ENCODE measurements at regions not wholly inside any gene's neighbourhood (a gene's known extent, or its start where the extent isn't known, plus 50 kb on each side); places are given as distances from the start of the nearest gene placed in this dataset.
"Not testable (repeated sequence)": the region's sequence is repeated elsewhere in the genome, so short reads cannot be mapped to it uniquely, and the experiment has no call there.

DNA sequence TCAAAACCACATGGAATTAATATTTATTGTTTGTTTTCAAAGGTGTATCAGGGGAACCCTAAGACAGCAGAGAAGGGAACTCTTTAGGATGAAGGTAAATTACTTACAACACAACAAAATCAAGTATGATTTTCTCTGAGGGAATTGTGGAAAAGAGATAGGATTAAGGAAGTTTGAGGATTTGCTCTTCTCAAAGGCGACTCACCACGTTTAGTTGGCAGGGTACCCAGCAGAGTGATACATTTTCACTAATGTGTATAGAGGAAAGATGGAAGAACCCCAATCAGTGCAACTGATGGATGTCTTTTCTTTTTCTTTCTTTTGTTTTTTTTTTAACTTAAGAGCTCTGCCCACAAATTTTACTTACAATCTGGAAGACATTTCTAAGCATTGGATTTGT lies 499.2 kb downstream of the CCER1 start:
- no peaks in the 10 kb centered on the region for H3K27me3 ChIP-seq
- no peak for DNase-seq
- no peak for TF ChIP-seq POLR2A (IDR thresholded peaks at IDR 0.05)
- TF ChIP-seq, protein P1, sequence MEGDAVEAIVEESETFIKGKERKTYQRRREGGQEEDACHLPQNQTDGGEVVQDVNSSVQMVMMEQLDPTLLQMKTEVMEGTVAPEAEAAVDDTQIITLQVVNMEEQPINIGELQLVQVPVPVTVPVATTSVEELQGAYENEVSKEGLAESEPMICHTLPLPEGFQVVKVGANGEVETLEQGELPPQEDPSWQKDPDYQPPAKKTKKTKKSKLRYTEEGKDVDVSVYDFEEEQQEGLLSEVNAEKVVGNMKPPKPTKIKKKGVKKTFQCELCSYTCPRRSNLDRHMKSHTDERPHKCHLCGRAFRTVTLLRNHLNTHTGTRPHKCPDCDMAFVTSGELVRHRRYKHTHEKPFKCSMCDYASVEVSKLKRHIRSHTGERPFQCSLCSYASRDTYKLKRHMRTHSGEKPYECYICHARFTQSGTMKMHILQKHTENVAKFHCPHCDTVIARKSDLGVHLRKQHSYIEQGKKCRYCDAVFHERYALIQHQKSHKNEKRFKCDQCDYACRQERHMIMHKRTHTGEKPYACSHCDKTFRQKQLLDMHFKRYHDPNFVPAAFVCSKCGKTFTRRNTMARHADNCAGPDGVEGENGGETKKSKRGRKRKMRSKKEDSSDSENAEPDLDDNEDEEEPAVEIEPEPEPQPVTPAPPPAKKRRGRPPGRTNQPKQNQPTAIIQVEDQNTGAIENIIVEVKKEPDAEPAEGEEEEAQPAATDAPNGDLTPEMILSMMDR (IDR thresholded peaks at IDR 0.05): no peak
- intact Hi-C loops (cut with DNase I): no loop called here
- H3K36me3 ChIP-seq: no peaks in the 10 kb centered on the region
- no peak overlapping the region for H3K4me3 ChIP-seq
- no peaks in the 10 kb centered on the region for H3K4me1 ChIP-seq
- WGBS, 2 donors: 25 to 33% methylated on average over 2 of the region's 2 CpGs
- H3K27ac ChIP-seq: no peak overlapping the region
- no peaks in the 10 kb centered on the region for H3K9me3 ChIP-seq

DNA sequence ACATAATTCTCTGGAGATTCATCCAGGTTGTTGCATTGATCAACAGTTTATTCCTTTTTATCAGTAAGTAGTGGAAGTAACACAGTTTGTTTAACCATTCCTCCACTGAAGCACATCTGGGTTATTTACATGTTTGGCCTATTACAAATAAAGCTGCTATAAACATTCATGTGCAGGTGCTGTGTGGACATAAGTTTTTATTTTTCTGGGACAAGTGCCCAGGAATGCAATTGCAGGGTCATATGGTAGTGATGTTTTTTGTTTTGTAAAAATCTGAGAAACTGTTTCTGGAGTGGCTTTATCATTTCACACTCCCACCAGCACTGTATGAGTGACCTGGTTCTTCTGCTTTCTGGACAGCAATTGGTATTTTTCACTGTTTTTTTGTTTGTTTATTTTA lies 505.4 kb downstream of the CCER1 start:
- intact Hi-C loops (cut with DNase I): no loop called here
- H3K4me1 ChIP-seq: no peaks in the 10 kb centered on the region
- DNase-seq: no peak
- H3K9me3 ChIP-seq: no peaks in the 10 kb centered on the region
- H3K36me3 ChIP-seq: no peaks in the 10 kb centered on the region
- TF ChIP-seq, protein P1 (IDR thresholded peaks at IDR 0.05): no peak
- TF ChIP-seq POLR2A (IDR thresholded peaks at IDR 0.05): no peak
- H3K27ac ChIP-seq: no peak overlapping the region
- no peak overlapping the region for H3K4me3 ChIP-seq
- no peaks in the 10 kb centered on the region for H3K27me3 ChIP-seq

DNA sequence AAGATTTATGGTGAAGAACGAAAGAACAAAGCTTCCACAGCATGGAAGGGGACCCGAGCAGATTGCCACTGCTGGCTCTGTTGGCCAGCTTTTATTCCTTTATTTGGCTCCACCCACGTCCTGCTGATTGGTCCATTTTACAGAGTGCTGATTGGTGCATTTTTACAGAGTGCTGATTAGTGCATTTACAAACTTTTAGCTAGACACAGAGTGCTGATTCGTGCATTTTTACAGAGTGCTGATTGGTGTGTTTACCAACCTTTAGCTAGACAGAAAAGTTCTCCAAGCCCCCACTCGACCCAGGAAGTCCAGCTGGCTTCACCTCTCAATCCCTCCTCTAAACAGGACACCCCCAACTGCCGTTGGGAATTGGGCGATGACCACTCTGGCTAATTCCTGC lies 511.5 kb downstream of the CCER1 start:
- H3K27ac ChIP-seq; H3K4me3 ChIP-seq; H3K4me1 ChIP-seq; H3K27me3 ChIP-seq; DNase-seq; intact Hi-C loops (cut with DNase I); H3K36me3 ChIP-seq: not testable (repeated sequence)
- WGBS, 2 donors: 56 to 65% methylated on average over 4 to 5 of the region's 7 CpGs
- H3K9me3 ChIP-seq: peaks cover 0 to 12% (median 5%) of the 10 kb centered on the region in 3 donors

DNA sequence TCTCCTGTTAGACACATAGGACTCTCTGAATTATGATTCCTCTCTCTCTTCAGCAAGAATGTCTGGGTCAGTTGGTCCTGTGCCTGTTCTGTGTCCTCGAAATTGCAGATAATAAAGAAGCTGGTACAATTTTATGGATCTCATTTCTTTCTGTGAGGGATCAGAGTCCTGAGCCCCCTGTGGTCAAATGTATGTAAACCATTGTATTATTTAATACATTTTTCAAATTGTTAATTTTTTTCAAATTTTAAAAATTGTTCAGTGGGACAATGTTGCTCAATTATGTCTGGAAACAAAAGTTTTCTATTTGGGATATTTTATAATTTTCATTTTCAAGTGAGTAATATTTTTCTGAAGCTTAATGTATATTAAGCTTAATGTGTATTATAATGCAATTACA lies 513.5 kb downstream of the CCER1 start:
- Histone ChIP-seq H3K9me3 (peaks cover 0 to 12% (median 5%) of the 10 kb centered on the region in 3 donors), H3K36me3 (no peaks in the 10 kb centered on the region), H3K4me1 (no peaks in the 10 kb centered on the region), H3K27ac (no peak overlapping the region), H3K4me3 (no peak overlapping the region), H3K27me3 (no peaks in the 10 kb centered on the region)
- no peak for TF ChIP-seq POLR2A (IDR thresholded peaks at IDR 0.05)
- TF ChIP-seq, protein P1 (IDR thresholded peaks at IDR 0.05): no peak
- no peak for DNase-seq
- 79 to 89% methylated on average over 1 of the region's 1 CpG for WGBS, 2 donors
- intact Hi-C loops (cut with DNase I): no loop called here

DNA sequence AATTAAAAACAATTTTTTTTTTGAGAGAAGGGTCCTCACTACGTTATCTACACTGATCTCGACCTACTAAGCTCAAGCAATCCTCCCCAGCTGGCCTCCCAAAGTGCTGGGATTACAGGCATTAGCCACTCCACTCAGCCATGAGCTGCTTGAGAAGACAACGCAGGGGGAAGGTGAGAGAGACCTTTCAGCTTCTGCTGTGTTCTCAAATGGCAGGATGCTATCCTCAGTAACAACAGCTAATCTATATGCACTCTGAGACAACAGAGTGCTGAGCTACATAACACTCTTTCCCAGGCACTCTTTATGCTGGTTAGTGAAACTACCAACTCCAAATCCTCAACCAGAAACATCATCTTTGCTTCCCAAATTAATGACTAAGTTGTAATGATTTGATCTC lies 526.1 kb downstream of the CCER1 start:
- peaks cover 0 to under 1% (median 0%) of the 10 kb centered on the region in 3 donors for H3K9me3 ChIP-seq

DNA sequence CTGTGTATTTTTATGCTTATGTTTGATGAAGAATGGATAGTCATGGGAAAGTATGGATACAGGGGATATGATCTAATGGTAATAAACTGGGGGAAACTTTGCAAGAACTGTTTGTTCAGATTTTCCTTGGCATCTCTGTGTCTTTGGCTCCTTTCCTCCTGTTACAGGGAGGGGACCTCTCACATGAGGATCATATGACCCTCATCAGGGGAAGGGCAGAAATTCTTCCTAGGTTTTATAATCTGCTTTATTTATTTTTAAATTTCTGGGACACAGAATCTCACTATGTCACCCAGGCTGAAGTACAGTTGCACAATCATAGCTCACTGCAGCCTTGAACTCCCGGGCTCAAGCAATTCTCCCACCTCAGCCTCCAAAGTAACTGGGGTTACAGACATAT lies 526.5 kb downstream of the CCER1 start:
- intact Hi-C loops (cut with DNase I): no loop called here
- TF ChIP-seq, protein P1 (IDR thresholded peaks at IDR 0.05): no peak
- no peak for TF ChIP-seq POLR2A (IDR thresholded peaks at IDR 0.05)
- Histone ChIP-seq H3K4me1 (no peaks in the 10 kb centered on the region), H3K36me3 (no peaks in the 10 kb centered on the region), H3K27me3 (no peaks in the 10 kb centered on the region), H3K27ac (no peak overlapping the region), H3K4me3 (no peak overlapping the region), H3K9me3 (no peaks in the 10 kb centered on the region)
- 83 to 100% methylated on average over 1 of the region's 1 CpG for WGBS, 2 donors
- no peak for DNase-seq

More for the DNA sequence above, 526.1 kb downstream of the CCER1 start:
- 50 to 65% methylated on average over 3 of the region's 3 CpGs for WGBS, 2 donors
- no peak overlapping the region for H3K4me3 ChIP-seq
- no peaks in the 10 kb centered on the region for H3K36me3 ChIP-seq
- TF ChIP-seq POLR2A (IDR thresholded peaks at IDR 0.05): no peak
- TF ChIP-seq, protein P1 (IDR thresholded peaks at IDR 0.05): no peak
- intact Hi-C loops (cut with DNase I): no loop called here
- H3K27ac ChIP-seq: no peak overlapping the region
- H3K4me1 ChIP-seq: no peaks in the 10 kb centered on the region
- H3K27me3 ChIP-seq: no peaks in the 10 kb centered on the region
- no peak for DNase-seq
